TTC549 (cell line): ENCODE measurements at regions not wholly inside any gene's neighbourhood (a gene's known extent, or its start where the extent isn't known, plus 50 kb on each side); places are given as distances from the start of the nearest gene placed in this dataset.

Experiments
- FAIRE-seq: peaks from 2 replicates; lab custom pipeline; 2012; peaks lifted over from hg19 to GRCh38; lab: Jason Lieb, UNC

DNA sequence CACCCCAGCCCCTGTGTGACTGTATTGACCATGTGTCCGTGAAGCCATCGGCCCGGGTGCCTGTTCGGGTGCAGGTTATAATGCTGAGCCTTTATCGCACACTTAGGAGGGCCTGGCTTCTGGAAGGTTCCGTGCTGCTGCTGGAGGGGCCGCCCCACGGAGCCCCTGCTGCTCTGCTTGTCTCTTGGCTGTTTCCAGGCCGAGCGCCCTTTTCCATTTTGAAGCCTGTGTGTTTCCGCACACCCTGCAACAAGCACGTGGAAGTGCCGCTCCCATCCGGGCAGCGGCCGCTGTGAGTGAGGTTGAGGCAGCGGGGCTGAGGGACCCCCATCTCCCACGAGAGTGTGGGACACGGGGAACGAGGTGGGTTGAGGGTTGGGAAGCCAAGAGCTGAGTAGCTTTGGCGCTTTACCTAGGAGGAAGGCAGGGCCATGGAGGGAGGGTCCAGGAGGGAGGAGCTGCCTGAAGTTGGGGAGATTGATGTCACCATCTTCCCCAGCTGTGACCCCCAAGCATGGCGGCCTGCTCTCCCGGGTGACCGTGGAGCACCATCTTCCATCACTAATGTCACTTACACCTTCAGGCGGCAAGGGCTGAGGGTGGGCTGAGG, 200.1 kb upstream of the GSE1 start:
- FAIRE-seq, result no peak

DNA sequence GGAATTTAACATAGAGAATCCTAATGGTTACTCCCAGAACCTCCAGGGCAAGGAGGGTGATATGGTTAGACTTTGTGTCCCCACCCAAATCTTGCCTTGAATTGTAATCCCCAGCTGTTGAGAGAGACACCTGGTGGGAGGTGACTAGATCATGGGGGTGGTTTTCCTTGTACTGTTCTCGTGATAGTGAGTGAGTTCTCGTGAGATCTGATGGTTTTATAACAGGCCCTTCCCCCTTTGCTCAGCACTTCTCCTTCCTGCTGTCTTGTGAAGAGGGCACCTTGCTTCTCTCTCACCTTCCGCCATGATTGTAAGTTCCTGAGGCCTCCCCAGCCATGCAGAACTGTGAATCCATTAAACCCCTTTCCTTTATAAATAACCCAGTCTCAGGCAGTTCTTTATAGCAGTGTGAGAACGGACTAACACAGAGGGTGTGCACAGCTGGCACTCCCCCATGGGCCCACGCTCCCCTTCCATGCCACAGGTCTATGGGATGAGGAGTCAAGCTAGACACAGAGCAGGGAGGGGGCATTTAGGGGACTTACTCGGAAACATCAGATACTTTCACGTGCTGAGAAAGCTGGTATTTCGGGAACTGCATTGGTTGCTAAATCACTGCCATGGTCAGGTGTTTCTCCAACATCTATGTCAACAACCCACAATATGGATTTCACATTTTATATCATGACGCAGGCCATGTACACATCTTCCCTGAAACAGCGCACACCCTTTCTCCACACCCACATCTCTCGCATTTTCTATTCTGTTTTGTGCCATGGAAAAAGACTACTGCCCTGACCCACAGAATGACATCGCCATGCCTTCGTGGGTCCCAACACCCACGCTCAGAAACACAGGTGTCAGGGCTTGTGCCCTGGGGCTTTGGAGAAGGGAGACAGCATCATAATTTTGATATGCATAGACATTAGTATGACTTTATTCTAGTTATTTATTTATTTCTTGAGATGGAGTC, 199.1 kb upstream of the GSE1 start:
- no peak for FAIRE-seq

DNA sequence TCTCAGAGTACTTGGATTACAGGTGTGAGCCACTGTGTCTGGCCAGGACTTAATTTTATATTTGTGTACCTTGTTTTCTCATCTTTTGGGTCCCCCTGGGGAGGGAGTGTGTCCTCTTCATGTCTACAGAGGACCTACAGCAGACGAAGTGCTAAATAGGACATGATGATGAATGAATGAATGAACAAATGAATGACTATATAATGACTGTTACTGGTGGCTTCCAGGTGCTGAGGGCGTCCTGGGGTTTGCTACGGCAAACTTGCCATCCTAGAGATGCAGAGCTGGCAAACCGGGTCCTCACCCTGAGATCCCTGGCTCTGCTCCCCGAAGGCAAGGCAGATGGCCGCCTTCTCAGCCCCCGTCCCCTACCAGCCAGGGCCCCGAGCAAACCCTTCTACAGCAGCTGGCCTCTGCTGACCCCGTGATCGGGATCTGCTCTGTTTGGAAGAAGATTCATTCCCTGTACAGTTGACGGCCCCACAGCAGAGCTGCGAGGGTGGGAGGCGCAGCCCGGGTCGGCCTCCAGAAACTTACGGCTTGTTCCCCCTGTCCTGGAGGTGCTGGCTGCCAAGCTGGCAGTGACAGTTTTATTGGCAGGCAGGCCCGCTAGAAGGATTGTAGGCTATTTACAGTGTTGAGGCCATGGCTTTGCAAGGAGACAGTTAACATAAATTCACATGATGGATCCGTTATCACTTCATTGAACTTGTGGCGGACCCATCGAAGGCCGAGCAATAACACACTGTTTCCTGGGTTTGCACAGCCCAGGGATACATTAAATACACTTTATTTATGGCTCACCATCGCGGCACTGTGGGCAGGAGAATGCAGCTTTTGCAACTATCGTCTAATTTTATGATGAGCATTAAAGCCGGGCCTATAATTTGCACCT, 197.7 kb upstream of the GSE1 start:
- no peak for FAIRE-seq

DNA sequence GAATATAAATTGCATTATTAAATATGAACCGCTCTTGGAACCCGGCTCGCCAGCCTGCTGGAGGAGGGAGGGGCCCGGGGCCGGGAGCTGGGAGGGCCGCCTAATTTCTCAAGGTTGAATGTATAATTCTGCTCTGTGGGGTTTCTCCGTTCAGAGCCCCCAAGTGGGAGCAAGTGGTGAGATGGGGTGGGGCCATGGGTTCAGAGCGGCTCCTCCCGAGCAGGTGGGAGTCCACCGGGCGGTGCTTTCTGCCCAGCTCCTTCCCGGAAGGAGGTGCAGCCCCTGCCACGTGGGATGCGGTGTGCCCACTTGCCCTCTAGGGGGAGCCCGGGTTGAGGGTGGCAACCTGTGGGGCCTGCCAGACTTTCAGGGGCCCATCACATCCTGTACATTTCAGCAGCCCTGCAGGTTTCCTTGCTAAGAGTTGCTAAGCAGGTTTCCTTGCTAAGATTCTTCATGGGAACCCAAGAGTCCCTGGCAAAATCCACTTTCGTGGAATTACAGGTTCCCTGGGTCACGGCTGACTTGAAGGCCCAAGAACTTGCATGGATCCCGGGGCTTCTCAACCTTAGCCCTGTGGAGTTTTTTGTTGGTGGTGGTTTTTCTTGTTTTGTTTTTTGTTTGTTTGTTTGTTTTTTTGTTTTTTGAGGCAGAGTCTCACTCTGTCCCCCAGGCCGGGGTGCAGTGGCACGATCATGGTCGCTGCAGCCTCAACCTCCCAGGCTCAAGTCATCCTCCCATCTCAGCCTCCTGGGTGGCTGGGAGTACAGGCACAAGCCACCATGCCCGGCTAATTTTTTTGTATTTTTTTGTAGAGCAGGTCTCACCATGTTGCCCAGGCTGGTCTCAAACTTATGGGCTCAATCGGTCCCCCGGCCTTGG, 196.7 kb upstream of the GSE1 start:
- no peak for FAIRE-seq

DNA sequence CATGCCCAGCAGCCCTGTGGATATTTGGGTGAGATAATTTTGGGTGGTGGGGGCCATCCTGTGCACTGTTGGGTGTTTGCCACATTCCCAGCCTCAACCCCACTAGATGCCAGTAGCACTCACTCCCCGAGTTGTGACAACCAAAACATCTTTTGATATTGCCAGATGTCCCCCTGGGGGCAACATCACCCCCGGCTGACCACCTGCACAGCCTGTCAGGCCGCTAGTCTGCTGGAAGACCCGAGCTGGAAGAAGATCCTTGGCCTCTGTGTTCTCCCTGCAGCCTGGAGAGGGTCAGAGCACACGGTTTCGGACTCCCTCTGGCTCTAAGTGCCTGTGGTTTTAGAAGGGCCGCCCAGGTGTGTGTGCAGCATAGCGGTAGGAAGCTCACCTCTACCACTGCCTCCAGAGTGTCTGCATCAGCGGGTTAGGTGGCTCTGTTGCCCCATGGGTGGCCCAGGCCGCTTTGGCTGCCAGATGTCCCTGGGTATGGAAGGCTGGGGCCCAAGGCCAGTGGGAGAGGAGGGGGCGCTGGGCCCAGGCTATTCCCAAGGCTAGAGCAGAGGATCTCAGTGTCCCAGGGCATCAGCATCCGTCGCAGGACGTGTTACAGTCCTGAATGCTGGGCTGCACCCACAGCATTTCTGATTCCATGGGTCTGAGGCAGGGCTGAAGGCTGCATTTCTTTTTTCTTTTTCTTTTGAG, 195.8 kb upstream of the GSE1 start:
- FAIRE-seq, result no peak

DNA sequence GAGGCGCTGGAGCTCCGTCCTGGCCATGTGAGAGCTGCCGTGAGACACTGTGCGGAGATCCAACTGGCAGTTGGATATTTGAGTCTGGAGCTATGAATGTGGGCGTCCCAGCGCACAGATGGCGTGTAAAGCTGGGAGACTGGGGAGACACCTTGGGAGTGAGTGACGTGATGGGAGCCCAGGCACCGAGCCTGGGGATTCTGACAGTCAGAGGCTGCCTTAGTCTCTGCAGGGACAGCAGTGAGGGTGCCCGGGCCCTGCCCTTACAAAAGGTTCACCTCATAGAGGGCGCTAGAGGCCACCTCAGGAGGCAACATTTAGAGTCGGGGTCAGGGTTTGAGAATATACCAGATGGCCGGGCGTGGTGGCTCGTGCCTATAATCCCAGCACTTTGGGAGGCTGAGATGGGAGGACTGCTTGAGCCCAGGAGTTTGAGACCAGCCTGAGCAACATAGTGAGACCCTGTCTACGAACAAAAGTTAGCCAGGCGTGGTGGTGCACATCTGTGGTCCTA, 194.1 kb upstream of the GSE1 start:
- FAIRE-seq, result no peak

DNA sequence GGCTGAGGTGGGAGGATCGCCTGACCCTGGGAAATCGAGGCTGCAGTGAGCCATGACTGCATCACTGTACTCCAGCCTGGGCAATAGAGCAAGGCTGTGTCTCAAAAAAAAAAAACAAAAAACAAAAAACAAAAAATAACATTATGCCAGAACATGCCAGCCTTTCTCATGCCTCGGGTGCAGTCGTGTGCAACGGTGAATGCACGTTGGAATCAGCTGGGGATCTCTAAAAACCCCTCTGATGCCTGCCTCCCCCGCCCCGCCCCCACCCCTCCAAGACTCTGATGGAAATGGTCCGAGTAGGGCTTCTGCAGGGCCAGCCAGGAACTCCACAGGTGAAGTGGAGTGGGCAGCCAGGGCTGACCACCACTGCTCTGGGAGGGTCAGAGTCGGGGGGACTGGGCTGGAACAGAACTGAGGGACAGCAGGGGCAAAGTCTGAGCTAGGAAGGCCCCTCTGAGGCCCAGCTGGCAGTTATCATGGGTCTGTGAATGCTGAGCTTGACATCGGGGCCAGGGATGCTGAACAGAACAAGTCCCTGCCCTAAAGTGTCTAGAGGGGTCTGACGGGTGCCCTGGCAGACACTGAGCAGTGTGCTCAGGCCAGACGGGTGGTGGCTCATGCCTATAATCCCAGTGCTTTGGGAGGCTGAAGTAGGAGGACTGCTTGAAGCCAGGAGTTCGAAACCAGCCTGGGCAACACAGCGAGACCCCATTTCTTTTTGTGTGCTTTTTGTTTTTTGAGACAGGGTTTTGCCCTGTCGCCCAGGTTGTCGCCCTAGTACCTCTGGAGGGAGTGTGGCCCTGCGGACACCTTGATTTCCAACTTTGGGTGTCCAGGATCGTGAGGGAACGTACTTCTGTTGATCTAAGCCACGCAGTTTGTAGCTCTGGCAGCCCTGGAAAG, 193.4 kb upstream of the GSE1 start:
- FAIRE-seq, result no peak

DNA sequence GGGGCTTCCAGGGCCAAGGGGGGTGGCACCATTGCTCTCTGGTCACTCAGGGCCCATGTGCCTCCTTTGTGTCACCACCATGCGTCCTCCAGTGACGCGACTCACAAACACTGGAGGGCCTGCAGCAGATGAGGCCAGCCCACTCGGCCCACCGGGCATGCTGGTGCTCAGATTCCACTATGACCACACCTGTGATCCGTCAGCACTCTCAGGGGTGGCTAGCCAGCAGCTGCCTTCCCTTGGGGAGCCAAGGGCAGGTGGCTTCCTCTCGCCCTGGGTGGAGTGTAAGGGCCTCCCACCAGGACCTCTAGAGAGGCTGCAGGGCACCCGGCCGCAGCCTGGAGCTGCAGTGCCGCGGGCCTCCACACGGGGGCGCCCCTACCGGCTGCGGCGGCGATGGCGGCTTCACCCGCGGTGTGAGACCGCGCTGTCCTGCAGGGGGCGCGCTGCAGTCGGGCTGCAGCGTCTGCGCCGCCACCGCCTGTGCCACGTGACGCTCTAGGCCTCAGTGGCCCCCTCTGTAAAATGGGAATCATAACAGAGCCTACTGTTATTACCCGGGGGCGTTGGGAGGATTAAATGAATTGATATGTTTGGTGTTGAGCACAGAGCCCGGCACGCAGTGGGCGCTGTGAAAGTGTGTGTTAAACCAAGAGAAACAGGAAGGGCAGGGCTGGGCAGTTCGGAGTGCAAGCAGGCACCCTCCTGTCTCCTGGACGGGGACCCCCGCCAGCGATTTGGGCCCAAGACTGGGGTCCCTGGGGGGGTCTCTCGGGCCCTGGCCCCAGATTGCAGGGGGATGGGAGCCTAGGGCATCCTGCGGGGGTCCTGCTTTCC, 192.4 kb upstream of the GSE1 start:
- no peak for FAIRE-seq

DNA sequence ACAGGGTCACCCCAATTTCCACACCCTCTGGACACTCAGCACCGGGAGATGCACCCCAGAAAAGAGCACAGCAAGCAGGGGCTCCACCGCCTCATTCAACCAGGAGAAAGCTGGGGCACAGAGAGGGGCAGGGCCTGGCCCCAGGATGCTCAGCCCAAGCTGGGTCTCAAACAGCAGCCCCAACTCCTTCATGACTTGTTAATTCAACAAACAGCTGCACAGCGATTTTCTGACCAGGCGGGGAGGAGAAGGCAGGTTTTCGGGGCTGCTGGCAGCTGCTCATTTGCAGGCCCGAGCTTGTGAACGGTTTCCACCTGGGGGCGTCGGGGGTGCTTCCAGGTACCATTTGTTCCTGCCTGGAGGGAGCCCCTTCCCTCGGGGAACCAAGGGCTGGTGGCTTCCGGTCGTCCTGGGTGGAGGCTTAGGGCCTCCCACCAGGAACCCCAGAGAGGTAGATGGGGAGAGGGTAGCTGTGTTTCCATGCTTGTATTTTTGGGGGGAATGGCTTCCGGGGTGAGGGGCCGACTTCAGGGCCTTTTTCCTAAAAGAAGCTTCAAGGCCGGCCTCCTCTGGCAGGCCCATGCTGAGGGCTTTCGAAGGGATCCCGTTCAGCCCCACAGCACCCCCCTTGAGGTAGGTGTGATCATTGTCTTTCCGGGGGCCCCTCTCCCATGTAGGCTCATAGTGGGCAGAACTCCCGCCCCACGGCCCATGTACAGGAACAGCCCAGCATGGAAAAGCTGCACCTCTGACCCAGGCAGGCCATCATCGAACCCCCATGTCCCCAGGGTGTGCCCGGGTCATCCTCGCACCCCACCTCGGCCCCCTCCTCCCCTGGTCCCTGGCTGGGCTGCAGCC, 191.6 kb upstream of the GSE1 start:
- no peak for FAIRE-seq

DNA sequence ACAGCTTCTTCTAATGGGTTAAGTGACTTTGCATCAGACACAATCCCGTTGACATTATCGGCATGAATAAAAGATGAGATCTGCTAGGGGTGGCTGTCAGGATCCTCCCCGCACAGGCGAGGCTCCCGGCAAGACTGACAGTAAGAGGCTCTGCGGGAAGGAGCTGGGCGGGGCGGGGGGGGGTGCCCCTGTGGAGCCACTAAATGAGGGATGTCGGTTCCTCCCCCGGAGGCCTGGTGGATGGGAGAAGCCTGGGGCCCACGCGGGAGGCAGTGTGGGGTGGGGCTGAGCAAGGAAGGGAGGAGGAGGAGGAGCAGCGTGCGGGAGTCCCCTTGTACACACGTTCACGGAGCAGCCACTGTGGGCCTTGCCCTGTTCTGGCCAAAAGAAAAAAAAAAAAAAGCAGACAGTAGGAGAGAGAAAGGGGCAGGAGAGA, 190.9 kb upstream of the GSE1 start:
- FAIRE-seq, result no peak

DNA sequence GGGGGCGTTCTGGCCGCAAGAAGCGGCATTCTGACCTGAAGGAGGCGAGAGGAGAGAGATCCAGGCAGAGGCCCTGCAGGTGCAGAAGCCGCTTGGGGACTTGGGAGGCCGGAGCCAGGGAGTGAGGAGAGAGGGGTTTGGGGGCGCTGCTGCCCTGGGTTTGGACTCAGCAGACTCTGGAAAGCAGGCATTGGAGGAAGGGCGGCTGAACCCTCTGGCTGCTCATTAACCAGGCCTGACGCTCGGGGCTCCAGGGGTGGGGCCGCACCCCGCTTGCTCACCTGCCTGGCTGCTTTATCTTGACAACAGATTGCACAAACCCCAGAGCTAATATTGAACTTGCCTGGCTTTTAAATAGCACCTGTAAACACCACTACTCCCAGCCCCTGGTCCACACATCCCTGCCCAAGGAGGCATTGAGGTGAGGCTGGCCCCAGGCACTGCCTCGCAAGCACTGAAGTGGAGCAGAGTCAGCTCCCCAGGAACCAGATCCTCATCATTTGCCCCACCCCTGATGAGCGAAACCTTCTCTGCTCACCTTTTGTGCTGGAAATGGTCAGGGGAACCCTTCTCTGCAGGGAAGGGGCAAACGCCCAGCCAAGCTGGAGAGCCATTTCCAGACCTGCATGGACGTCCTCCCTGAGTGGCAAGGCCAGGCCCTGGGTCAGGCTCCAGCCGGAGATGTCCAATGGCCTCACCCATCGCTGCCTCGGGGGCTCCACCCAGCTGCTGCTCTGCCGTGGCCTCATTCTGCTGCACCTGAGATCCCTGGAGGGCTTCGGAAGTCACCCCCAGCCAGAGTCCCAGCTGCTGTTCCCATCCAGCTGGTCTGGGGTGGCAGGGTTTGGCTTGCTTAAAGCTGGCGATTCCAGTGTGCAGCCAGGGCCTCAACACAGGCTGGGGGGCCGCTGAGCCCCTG, 190.2 kb upstream of the GSE1 start:
- no peak for FAIRE-seq

DNA sequence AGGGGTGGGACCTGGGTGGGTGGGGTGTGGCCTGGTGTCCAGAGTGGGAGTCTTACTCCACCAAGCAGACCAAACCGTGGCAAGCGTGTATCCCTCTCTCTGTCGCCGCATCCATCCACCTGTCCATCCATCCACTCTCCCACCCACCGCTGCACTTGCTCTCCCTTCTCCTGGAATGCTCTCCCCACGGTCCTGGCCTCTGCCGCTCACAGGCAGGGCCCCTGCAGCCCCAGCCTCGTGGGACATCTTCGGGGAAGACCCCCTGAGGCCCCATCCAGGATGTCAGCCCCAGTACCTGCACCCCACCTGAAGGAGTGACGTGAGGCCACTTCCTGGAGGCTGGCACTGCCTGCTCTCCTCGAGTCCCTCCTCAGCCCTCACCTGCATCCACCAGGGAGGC, 189.5 kb upstream of the GSE1 start:
- FAIRE-seq, result no peak

DNA sequence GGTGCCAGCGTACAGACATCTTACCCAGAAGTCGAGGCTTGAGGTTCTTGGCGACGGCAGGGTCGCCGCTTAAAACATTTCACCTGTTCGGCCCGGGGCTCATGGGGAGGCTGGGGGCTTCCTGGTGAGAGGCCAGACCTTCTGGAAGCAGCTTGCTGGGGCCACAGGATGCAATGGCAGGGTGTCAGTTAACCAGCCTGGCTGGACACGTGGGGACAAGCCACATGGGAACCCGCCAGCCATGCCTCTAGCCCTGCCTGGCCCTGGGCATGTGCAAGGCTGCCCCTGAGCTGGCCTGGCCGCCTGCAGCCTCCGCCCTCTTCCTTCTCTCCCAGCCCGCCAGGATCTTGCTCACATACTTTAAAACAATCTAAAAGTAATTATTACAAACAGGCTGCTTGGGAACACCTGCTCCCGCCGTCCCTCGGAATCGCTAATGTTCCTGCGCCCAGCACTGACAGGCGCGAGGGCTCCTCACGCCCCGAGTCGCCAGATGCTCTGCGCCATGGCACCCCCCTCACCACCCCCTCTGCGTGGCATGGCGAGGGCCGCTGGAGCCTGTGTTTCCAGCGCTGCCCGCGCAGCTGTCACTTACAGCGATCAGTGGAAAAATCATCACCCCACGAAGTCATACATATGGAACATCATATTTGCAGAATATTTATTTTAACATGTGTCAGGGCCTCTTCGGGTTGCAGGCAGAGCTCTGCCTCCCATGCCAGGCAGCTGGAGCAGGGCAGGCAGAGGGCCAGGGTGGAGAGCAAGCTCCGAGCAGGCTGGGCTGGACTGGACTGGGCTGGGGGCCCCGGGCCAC, 188.7 kb upstream of the GSE1 start:
- FAIRE-seq, result no peak

DNA sequence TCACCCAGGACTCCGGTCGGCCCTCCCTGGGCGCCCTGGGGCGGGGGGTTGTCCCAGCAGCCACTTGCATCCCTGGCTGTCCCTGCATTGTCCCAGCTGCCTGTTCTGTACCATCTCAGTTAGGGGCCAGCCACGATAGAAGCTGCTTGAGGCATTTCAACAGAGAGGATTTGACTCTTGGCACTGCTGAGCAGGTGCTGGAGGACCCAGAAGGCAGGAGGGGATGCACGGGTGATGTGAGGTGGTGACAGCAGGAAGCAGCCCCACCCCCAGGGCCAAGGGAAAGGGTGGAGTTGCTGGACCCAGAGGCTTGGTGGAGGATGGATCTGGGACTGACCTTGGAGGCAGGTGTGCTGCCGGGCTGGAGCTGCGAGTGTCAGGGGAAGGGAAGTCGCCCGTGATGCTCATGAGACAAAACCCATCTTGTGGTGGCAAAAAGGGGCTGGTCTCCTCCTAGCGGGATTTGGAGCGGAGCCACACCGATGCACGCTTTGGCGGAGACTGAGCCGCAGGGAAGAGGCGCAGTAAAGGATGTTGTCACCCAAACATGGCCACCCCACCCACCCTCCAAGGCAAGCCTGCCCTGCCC, 188.0 kb upstream of the GSE1 start:
- no peak for FAIRE-seq

DNA sequence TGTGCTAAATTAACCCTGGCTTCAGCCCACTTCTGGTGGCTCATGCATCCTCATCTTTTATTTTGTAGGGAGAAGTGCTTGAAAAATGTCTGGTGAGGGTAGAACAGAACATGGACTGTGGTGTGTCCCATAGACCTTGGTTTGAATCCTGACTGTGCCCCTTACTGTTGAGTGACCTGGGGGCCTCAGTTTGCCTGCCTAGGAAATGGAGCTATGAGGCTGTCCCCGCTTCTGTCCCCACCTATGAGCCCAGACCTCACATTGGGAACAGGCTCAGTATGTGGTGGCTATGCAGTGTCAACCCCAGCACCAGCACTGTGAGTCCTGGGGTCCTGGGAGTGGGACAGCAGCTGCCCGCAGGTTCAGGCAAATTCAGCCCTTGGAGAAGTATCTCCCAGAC, 186.3 kb upstream of the GSE1 start:
- FAIRE-seq, result no peak
